Keratinocyte (primary cell): ENCODE measurements at regions not wholly inside any gene's neighbourhood (a gene's known extent, or its start where the extent isn't known, plus 50 kb on each side); places are given as distances from the start of the nearest gene placed in this dataset.

Experiments
- DNase-seq: peaks from one replicate; pipeline ENCODE4 v3.0.0-alpha.2; 2011; ENCODE audit warnings: low read depth, missing footprints, low spot score
- FAIRE-seq: peaks from 2 replicates; lab custom pipeline; 2011; peaks lifted over from hg19 to GRCh38; lab: Jason Lieb, UNC
- H2AFZ ChIP-seq: 2 replicates; pipeline ENCODE4 v1.6.0; 2012; ENCODE audit warnings: low read length, control low read depth, inconsistent platforms; ENCODE audit not compliant: control insufficient read depth
- H3K27ac ChIP-seq: 2 replicates; pipeline ENCODE4 v1.5.1; 2011; ENCODE audit warnings: low read length; ENCODE audit not compliant: control insufficient read depth, insufficient read depth
- H3K27me3 ChIP-seq: 3 replicates; pipeline ENCODE4 v1.6.0; 2011; ENCODE audit warnings: low read length; ENCODE audit not compliant: control insufficient read depth, insufficient read depth; ENCODE audit errors: extremely low read depth
- H3K36me3 ChIP-seq, 2 experiments: 2 replicates in 1 of 2; 3 replicates in 1 of 2; pipeline ENCODE4 v1.5.1; 2011; ENCODE audit warnings: low read length in 2 of 2, mild to moderate bottlenecking in 1 of 2; ENCODE audit not compliant: control insufficient read depth in 2 of 2, insufficient read depth in 2 of 2; ENCODE audit errors: extremely low read depth in 1 of 2
- H3K4me1 ChIP-seq: 3 replicates; pipeline ENCODE4 v1.5.1; 2011; ENCODE audit warnings: low read length; ENCODE audit not compliant: control insufficient read depth, insufficient read depth; ENCODE audit errors: extremely low read depth
- H3K4me2 ChIP-seq: 3 replicates; pipeline ENCODE4 v1.6.0; 2011; ENCODE audit warnings: low read depth, low read length; ENCODE audit not compliant: control insufficient read depth, insufficient read depth; ENCODE audit errors: extremely low read depth
- H3K4me3 ChIP-seq, 3 experiments: fragments of 200-600 bp in 1 of 3; sonication (generic) in 1 of 3; 2 replicates in 2 of 3; 3 replicates in 1 of 3; pipeline ENCODE4 v1.5.1; 2011 to 2016; ENCODE audit warnings: low read length in 3 of 3, mild to moderate bottlenecking in 3 of 3, control low read depth in 2 of 3, inconsistent platforms in 1 of 3, low read depth in 1 of 3, mixed read lengths in 1 of 3, mixed run types in 1 of 3, moderate library complexity in 1 of 3; ENCODE audit not compliant: control insufficient read depth in 2 of 3, insufficient read depth in 2 of 3; ENCODE audit errors: extremely low read depth in 1 of 3
- H3K79me2 ChIP-seq: 2 replicates; pipeline ENCODE4 v1.6.0; 2012; ENCODE audit warnings: low read length; ENCODE audit not compliant: control insufficient read depth, insufficient read depth
- H3K9ac ChIP-seq: 3 replicates; pipeline ENCODE4 v1.6.0; 2011; ENCODE audit warnings: low read length; ENCODE audit not compliant: control insufficient read depth, insufficient read depth; ENCODE audit errors: extremely low read depth
- H3K9me1 ChIP-seq: 3 replicates; pipeline ENCODE4 v1.6.0; 2011; ENCODE audit warnings: low read length; ENCODE audit not compliant: control insufficient read depth, insufficient read depth; ENCODE audit errors: extremely low read depth
- H3K9me3 ChIP-seq: 2 replicates; pipeline ENCODE4 v1.5.1; 2012; ENCODE audit warnings: low read depth, low read length; ENCODE audit not compliant: control insufficient read depth
- H4K20me1 ChIP-seq: 3 replicates; pipeline ENCODE4 v1.6.0; 2011; ENCODE audit warnings: low read length; ENCODE audit not compliant: control insufficient read depth, insufficient read depth; ENCODE audit errors: extremely low read depth
- EZH2 ChIP-seq: IDR thresholded peaks from one replicate; pipeline ENCODE4 v1.6.1; 2012; ENCODE audit warnings: inconsistent platforms, mild to moderate bottlenecking, low read length, moderate library complexity
- dilution Hi-C: fragments of 300-500 bp; cut with MboI; formaldehyde crosslinking; loops from one replicate; pipeline ENCODE4 v1.7.0; 2020; ENCODE audit warnings: low sequenced_read_pairs; ENCODE audit not compliant: extremely low pct_ligation_motif_present
- TF ChIP-seq, protein P1 (sequence below), 3 experiments: IDR thresholded peaks in 1 of 3; conservative IDR thresholded peaks in 1 of 3; optimal IDR thresholded peaks in 1 of 3; 2 replicates in 2 of 3; 3 replicates in 1 of 3; pipeline versions ENCODE3 to v1.5.1; 2011; ENCODE audit warnings: low read length in 3 of 3, mild to moderate bottlenecking in 3 of 3, moderate library complexity in 2 of 3, control low read depth in 1 of 3, inconsistent platforms in 1 of 3; ENCODE audit not compliant: insufficient read depth in 2 of 3; ENCODE audit errors: extremely low read depth in 1 of 3

DNA sequence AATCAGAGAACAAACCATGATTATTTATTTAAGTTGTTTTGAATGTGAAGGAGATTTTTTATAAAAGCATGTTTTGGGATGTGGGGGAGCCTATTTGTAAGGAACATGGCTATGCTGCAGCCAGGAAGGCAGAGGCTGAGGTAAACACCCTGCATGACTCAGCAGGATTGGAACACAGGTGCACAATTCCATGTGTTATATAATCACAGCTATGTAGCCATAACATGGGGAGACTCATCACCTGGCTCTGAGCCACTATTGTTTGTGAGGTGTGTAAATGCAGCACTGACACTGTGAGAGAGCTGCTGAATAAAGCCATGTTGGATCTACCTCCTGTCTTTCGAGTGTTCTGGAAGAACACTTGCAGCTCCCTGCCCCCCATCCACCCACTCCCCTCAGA, 1009.8 kb downstream of the DNAH5 start:
- peak; percentile 88 for FAIRE-seq
- H3K27ac ChIP-seq: no peak overlapping the region
- no peak overlapping the region for H2AFZ ChIP-seq
- no peaks in the 10 kb centered on the region for H3K27me3 ChIP-seq
- no peaks in the 10 kb centered on the region for H3K79me2 ChIP-seq
- dilution Hi-C loops: no loop called here
- H3K9ac ChIP-seq: no peak overlapping the region
- H4K20me1 ChIP-seq: no peaks in the 10 kb centered on the region
- H3K4me2 ChIP-seq: no peak overlapping the region
- TF ChIP-seq EZH2: no peak
- H3K9me1 ChIP-seq: no peaks in the 10 kb centered on the region
- no peaks in the 10 kb centered on the region for H3K9me3 ChIP-seq
- DNase-seq: peak; percentile 9
- H3K36me3 ChIP-seq: no peaks in the 10 kb centered on the region
- H3K4me1 ChIP-seq: peaks cover 3% of the 10 kb centered on the region
- H3K4me3 ChIP-seq: no peak overlapping the region

- no peak for FAIRE-seq
- dilution Hi-C loops: no loop called here
Measured at GRCh38 chr5:12920527-12920926, 1016.3 kb upstream of the CTNND2 start.

GRCh38 chr5:12911156-12911555, 1006.9 kb upstream of the CTNND2 start:
- Histone ChIP-seq H3K9me3 (no peaks in the 10 kb centered on the region), H4K20me1 (no peaks in the 10 kb centered on the region), H3K27me3 (no peaks in the 10 kb centered on the region), H3K4me1 (no peaks in the 10 kb centered on the region), H3K4me3 (no peak overlapping the region), H3K4me2 (no peak overlapping the region), H3K79me2 (no peaks in the 10 kb centered on the region), H3K9ac (no peak overlapping the region), H3K36me3 (no peaks in the 10 kb centered on the region), H3K9me1 (no peaks in the 10 kb centered on the region), H3K27ac (no peak overlapping the region), H2AFZ (no peak overlapping the region)
- TF ChIP-seq EZH2: no peak
- TF ChIP-seq, protein P1, sequence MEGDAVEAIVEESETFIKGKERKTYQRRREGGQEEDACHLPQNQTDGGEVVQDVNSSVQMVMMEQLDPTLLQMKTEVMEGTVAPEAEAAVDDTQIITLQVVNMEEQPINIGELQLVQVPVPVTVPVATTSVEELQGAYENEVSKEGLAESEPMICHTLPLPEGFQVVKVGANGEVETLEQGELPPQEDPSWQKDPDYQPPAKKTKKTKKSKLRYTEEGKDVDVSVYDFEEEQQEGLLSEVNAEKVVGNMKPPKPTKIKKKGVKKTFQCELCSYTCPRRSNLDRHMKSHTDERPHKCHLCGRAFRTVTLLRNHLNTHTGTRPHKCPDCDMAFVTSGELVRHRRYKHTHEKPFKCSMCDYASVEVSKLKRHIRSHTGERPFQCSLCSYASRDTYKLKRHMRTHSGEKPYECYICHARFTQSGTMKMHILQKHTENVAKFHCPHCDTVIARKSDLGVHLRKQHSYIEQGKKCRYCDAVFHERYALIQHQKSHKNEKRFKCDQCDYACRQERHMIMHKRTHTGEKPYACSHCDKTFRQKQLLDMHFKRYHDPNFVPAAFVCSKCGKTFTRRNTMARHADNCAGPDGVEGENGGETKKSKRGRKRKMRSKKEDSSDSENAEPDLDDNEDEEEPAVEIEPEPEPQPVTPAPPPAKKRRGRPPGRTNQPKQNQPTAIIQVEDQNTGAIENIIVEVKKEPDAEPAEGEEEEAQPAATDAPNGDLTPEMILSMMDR (optimal IDR thresholded peaks at IDR 0.05 in 1 of 3, IDR thresholded peaks at IDR 0.05 in 1 of 3, conservative IDR thresholded peaks at IDR 0.05 in 1 of 3; ENCODE audit: extremely low read depth in 1 of 3, insufficient read depth in 2 of 3, low read length in 3 of 3): no peak
- no peak for DNase-seq
- dilution Hi-C loops: no loop called here
- FAIRE-seq: no peak

More at GRCh38 chr5:12920527-12920926, 1016.3 kb upstream of the CTNND2 start:
- Histone ChIP-seq H2AFZ (no peak overlapping the region), H3K9me3 (no peaks in the 10 kb centered on the region), H3K9ac (no peak overlapping the region), H3K36me3 (no peaks in the 10 kb centered on the region), H3K4me3 (no peak overlapping the region), H3K9me1 (no peaks in the 10 kb centered on the region), H3K4me1 (no peaks in the 10 kb centered on the region), H3K79me2 (no peaks in the 10 kb centered on the region), H4K20me1 (no peaks in the 10 kb centered on the region), H3K4me2 (no peak overlapping the region), H3K27ac (no peak overlapping the region), H3K27me3 (no peaks in the 10 kb centered on the region)
- TF ChIP-seq, protein P1 (optimal IDR thresholded peaks at IDR 0.05 in 1 of 3, IDR thresholded peaks at IDR 0.05 in 1 of 3, conservative IDR thresholded peaks at IDR 0.05 in 1 of 3; ENCODE audit: extremely low read depth in 1 of 3, insufficient read depth in 2 of 3, low read length in 3 of 3): no peak
- TF ChIP-seq EZH2: no peak
- no peak for DNase-seq
